SU-DHL-6 (cell line): ENCODE measurements at regions not wholly inside any gene's neighbourhood (a gene's known extent, or its start where the extent isn't known, plus 50 kb on each side); places are given as distances from the start of the nearest gene placed in this dataset.

Experiments
- H2AFZ ChIP-seq: fragments of 200-600 bp; sonication (generic); 2 replicates; pipeline ENCODE4 v1.6.1; 2014; ENCODE audit warnings: low read depth, mild to moderate bottlenecking, moderate library complexity, mixed read lengths, antibody characterized with exemption, low read length; ENCODE audit not compliant: severe bottlenecking
- H3F3A ChIP-seq: fragments of 200-600 bp; shearing (Covaris generic); 2 replicates; pipeline ENCODE4 v1.6.0; 2016; ENCODE audit warnings: antibody characterized with exemption, mild to moderate bottlenecking; ENCODE audit not compliant: insufficient read depth
- H3K27ac ChIP-seq: fragments of 200-600 bp; sonication (generic); 2 replicates; pipeline ENCODE4 v1.5.1; 2016; ENCODE audit warnings: low read depth, mild to moderate bottlenecking, low read length, moderate library complexity, mixed read lengths
- H3K27me3 ChIP-seq: fragments of 200-600 bp; sonication (generic), shearing (Covaris generic); 2 replicates; pipeline ENCODE4 v1.6.0; 2014; ENCODE audit warnings: mild to moderate bottlenecking, low read length
- H3K36me3 ChIP-seq: fragments of 200-600 bp; sonication (generic); 2 replicates; pipeline ENCODE4 v1.6.1; 2014; ENCODE audit warnings: mild to moderate bottlenecking, low read length, mixed read lengths
- H3K4me2 ChIP-seq: fragments of 300-600, 200-600 bp; shearing (Covaris generic), sonication (generic); 2 replicates; pipeline ENCODE4 v1.6.0; 2014; ENCODE audit warnings: low read length, low read depth, mild to moderate bottlenecking; ENCODE audit not compliant: poor library complexity, severe bottlenecking
- H3K4me3 ChIP-seq: fragments of 200-600 bp; sonication (generic); 2 replicates; pipeline ENCODE4 v1.5.1; 2014; ENCODE audit warnings: antibody characterized with exemption, low read length, mild to moderate bottlenecking, mixed read lengths; ENCODE audit not compliant: insufficient read depth, poor library complexity, severe bottlenecking
- H3K79me2 ChIP-seq: fragments of 200-600 bp; sonication (generic); 2 replicates; pipeline ENCODE4 v1.6.1; 2014; ENCODE audit warnings: mild to moderate bottlenecking, low read length, moderate library complexity; ENCODE audit not compliant: insufficient read depth
- H3K9ac ChIP-seq: fragments of 200-600 bp; sonication (generic); 2 replicates; pipeline ENCODE4 v1.7.0; 2014; ENCODE audit warnings: mild to moderate bottlenecking, low read length
- H3K9me2 ChIP-seq: fragments of 200-600 bp; sonication (generic); replicated peaks from 2 replicates; pipeline ENCODE4 v1.6.1; 2014; ENCODE audit warnings: low read length; ENCODE audit not compliant: insufficient read depth
- H3K9me3 ChIP-seq: fragments of 200-600 bp; sonication (generic); 2 replicates; pipeline ENCODE4 v1.6.1; 2014; ENCODE audit warnings: low read length, mixed read lengths; ENCODE audit not compliant: insufficient read depth
- H4K20me1 ChIP-seq: fragments of 200-600 bp; sonication (generic); 2 replicates; pipeline ENCODE4 v1.6.1; 2014; ENCODE audit warnings: low read depth, mild to moderate bottlenecking, antibody characterized with exemption, low read length, moderate library complexity, mixed read lengths
- CTCF ChIP-seq: fragments of 200-600 bp; sonication (generic); IDR thresholded peaks from one replicate; pipeline ENCODE4 v1.5.1; 2017; ENCODE audit warnings: antibody characterized with exemption, mild to moderate bottlenecking, low read length, moderate library complexity; ENCODE audit not compliant: insufficient read depth, poor library complexity, severe bottlenecking
- EZH2phosphoT487 ChIP-seq: fragments of 200-600 bp; sonication (generic), shearing (Covaris generic); conservative IDR thresholded peaks from 2 replicates; pipeline ENCODE4 v1.6.1; 2018; ENCODE audit warnings: mild to moderate bottlenecking, antibody characterized with exemption, low read length, moderate library complexity, mixed read lengths

- no peak overlapping the region for H3K9ac ChIP-seq
- no peaks in the 10 kb centered on the region for H3K9me3 ChIP-seq
- no peaks in the 10 kb centered on the region for H3F3A ChIP-seq
- TF ChIP-seq EZH2phosphoT487, result no peak
- TF ChIP-seq CTCF, result no peak
- H3K27ac ChIP-seq, result no peak overlapping the region
- H3K79me2 ChIP-seq, result no peaks in the 10 kb centered on the region
- no peaks in the 10 kb centered on the region for H4K20me1 ChIP-seq
- no peak overlapping the region for H3K4me2 ChIP-seq
- no peaks in the 10 kb centered on the region for H3K27me3 ChIP-seq
- no peak overlapping the region for H3K4me3 ChIP-seq
- H2AFZ ChIP-seq, result no peak overlapping the region
- H3K9me2 ChIP-seq, result no peaks in the 10 kb centered on the region
- H3K36me3 ChIP-seq, result no peaks in the 10 kb centered on the region
Measured at GRCh38 chr19:31694761-31695160, 345.5 kb upstream of the TSHZ3 start.

- no peaks in the 10 kb centered on the region for H3K9me3 ChIP-seq
- no peaks in the 10 kb centered on the region for H3K79me2 ChIP-seq
- H3K27ac ChIP-seq, result no peak overlapping the region
- H3K4me2 ChIP-seq, result no peak overlapping the region
- H3K9ac ChIP-seq, result no peak overlapping the region
- H3K9me2 ChIP-seq, result no peaks in the 10 kb centered on the region
- no peaks in the 10 kb centered on the region for H3K36me3 ChIP-seq
- H4K20me1 ChIP-seq, result no peaks in the 10 kb centered on the region
- no peaks in the 10 kb centered on the region for H3K27me3 ChIP-seq
- no peak overlapping the region for H2AFZ ChIP-seq
- no peak overlapping the region for H3K4me3 ChIP-seq
- no peak for TF ChIP-seq CTCF
- no peak for TF ChIP-seq EZH2phosphoT487
- H3F3A ChIP-seq, result no peaks in the 10 kb centered on the region
Measured at GRCh38 chr19:31699421-31699820, 350.2 kb upstream of the TSHZ3 start.

GRCh38 chr19:31701146-31701545, 351.9 kb upstream of the TSHZ3 start:
- Histone ChIP-seq H3K36me3 (no peaks in the 10 kb centered on the region), H3K4me3 (no peak overlapping the region), H3K27ac (no peak overlapping the region), H3K9me2 (no peaks in the 10 kb centered on the region), H3F3A (no peaks in the 10 kb centered on the region), H3K4me2 (no peak overlapping the region), H2AFZ (no peak overlapping the region), H3K9ac (no peak overlapping the region), H3K9me3 (no peaks in the 10 kb centered on the region), H3K79me2 (no peaks in the 10 kb centered on the region), H4K20me1 (no peaks in the 10 kb centered on the region), H3K27me3 (no peaks in the 10 kb centered on the region)
- TF ChIP-seq CTCF (no peak), EZH2phosphoT487 (no peak)

- H3K9me2 ChIP-seq, result no peaks in the 10 kb centered on the region
- H3K9ac ChIP-seq, result no peak overlapping the region
- TF ChIP-seq CTCF (no peak), EZH2phosphoT487 (no peak)
- H3K9me3 ChIP-seq, result no peaks in the 10 kb centered on the region
- no peak overlapping the region for H2AFZ ChIP-seq
- H3K27me3 ChIP-seq, result no peaks in the 10 kb centered on the region
- H3K4me2 ChIP-seq, result no peak overlapping the region
- H3F3A ChIP-seq, result no peaks in the 10 kb centered on the region
- H4K20me1 ChIP-seq, result no peaks in the 10 kb centered on the region
- H3K36me3 ChIP-seq, result no peaks in the 10 kb centered on the region
- no peak overlapping the region for H3K27ac ChIP-seq
- no peak overlapping the region for H3K4me3 ChIP-seq
- no peaks in the 10 kb centered on the region for H3K79me2 ChIP-seq
Measured at GRCh38 chr19:31705656-31706055, 356.4 kb upstream of the TSHZ3 start.
